NT2/D1 (cell line): ENCODE measurements at regions not wholly inside any gene's neighbourhood (a gene's known extent, or its start where the extent isn't known, plus 50 kb on each side); places are given as distances from the start of the nearest gene placed in this dataset.
A peak's percentile ranks its signal among the peaks of the same experiment; 100 is the strongest.
"Not testable (repeated sequence)": the region's sequence is repeated elsewhere in the genome, so short reads cannot be mapped to it uniquely, and the experiment has no call there.

Experiments used
- DNase-seq: peaks from one replicate; pipeline ENCODE4 v3.0.0-alpha.2; 2011; ENCODE audit warnings: low read depth, low spot score
- H3K27me3 ChIP-seq: 2 replicates; pipeline ENCODE4 v1.6.0; 2011; ENCODE audit warnings: mild to moderate bottlenecking; ENCODE audit not compliant: insufficient read length, insufficient read depth
- H3K36me3 ChIP-seq: 2 replicates; pipeline ENCODE4 v1.6.1; 2011; ENCODE audit warnings: mild to moderate bottlenecking, low read length, mixed read lengths; ENCODE audit not compliant: insufficient read depth, insufficient read length
- H3K4me1 ChIP-seq: 2 replicates; pipeline ENCODE4 v1.5.1; 2011; ENCODE audit not compliant: insufficient read depth, insufficient read length
- H3K4me3 ChIP-seq: 2 replicates; pipeline ENCODE4 v1.5.1; 2011; ENCODE audit warnings: low read depth; ENCODE audit not compliant: insufficient read length
- H3K9ac ChIP-seq: 2 replicates; pipeline ENCODE4 v1.6.0; 2011; ENCODE audit warnings: low read depth; ENCODE audit not compliant: insufficient read length
- H3K9me3 ChIP-seq: 2 replicates; pipeline ENCODE4 v1.5.1; 2011; ENCODE audit warnings: mild to moderate bottlenecking, low read length; ENCODE audit not compliant: insufficient read depth
- SUZ12 ChIP-seq: IDR thresholded peaks from 2 replicates; pipeline ENCODE4 v1.6.1; 2011; ENCODE audit not compliant: insufficient read length, insufficient read depth; ENCODE audit errors: extremely low read depth
- YY1 ChIP-seq: IDR thresholded peaks from 2 replicates; pipeline ENCODE4 v1.6.1; 2011; ENCODE audit not compliant: insufficient read length, insufficient read depth
- ZNF274 ChIP-seq: IDR thresholded peaks from 2 replicates; pipeline ENCODE4 v1.6.1; 2011; ENCODE audit warnings: mild to moderate bottlenecking, low read depth, low read length

GRCh38 chr4:151524610-151525009, 115.6 kb downstream of the FHIP1A start:
- Histone ChIP-seq H3K27me3 (no peaks in the 10 kb centered on the region), H3K9ac (no peak overlapping the region), H3K4me1 (no peaks in the 10 kb centered on the region), H3K9me3 (no peaks in the 10 kb centered on the region), H3K4me3 (no peak overlapping the region), H3K36me3 (no peaks in the 10 kb centered on the region)
- DNase-seq, result peak; percentile 5
- TF ChIP-seq SUZ12 (no peak), YY1 (no peak), ZNF274 (no peak)

- H3K9ac ChIP-seq, H3K36me3 ChIP-seq, H3K27me3 ChIP-seq, H3K9me3 ChIP-seq, H3K4me3 ChIP-seq, H3K4me1 ChIP-seq, DNase-seq: not testable (repeated sequence)
Measured at GRCh38 chr4:151526489-151526888, 117.5 kb downstream of the FHIP1A start.

GRCh38 chr4:151527699-151528098, 118.7 kb downstream of the FHIP1A start:
- DNase-seq, result no peak
- H3K36me3 ChIP-seq, result no peaks in the 10 kb centered on the region
- no peaks in the 10 kb centered on the region for H3K27me3 ChIP-seq
- H3K4me1 ChIP-seq, result no peaks in the 10 kb centered on the region
- H3K4me3 ChIP-seq, result no peak overlapping the region
- H3K9me3 ChIP-seq, result no peaks in the 10 kb centered on the region
- no peak overlapping the region for H3K9ac ChIP-seq
- no peak for TF ChIP-seq SUZ12
- no peak for TF ChIP-seq YY1
- no peak for TF ChIP-seq ZNF274

GRCh38 chr4:151529187-151529586, 120.2 kb downstream of the FHIP1A start:
- Histone ChIP-seq H3K4me3 (no peak overlapping the region), H3K9ac (no peak overlapping the region), H3K4me1 (no peaks in the 10 kb centered on the region), H3K27me3 (no peaks in the 10 kb centered on the region), H3K9me3 (no peaks in the 10 kb centered on the region), H3K36me3 (no peaks in the 10 kb centered on the region)
- DNase-seq, result no peak
- TF ChIP-seq ZNF274 (no peak), SUZ12 (no peak), YY1 (no peak)

- Histone ChIP-seq H3K4me3 (no peak overlapping the region), H3K9me3 (no peaks in the 10 kb centered on the region), H3K27me3 (no peaks in the 10 kb centered on the region), H3K36me3 (no peaks in the 10 kb centered on the region), H3K9ac (no peak overlapping the region), H3K4me1 (no peaks in the 10 kb centered on the region)
- DNase-seq, result no peak
- no peak for TF ChIP-seq SUZ12
- no peak for TF ChIP-seq YY1
- TF ChIP-seq ZNF274, result no peak
Measured at GRCh38 chr4:151530230-151530629, 121.3 kb downstream of the FHIP1A start.

GRCh38 chr4:151530783-151531182, 121.8 kb downstream of the FHIP1A start:
- DNase-seq, result no peak
- Histone ChIP-seq H3K9ac (no peak overlapping the region), H3K4me1 (no peaks in the 10 kb centered on the region), H3K27me3 (no peaks in the 10 kb centered on the region), H3K36me3 (no peaks in the 10 kb centered on the region), H3K9me3 (no peaks in the 10 kb centered on the region), H3K4me3 (no peak overlapping the region)
- TF ChIP-seq SUZ12 (no peak), ZNF274 (no peak), YY1 (no peak)

GRCh38 chr4:151532001-151532708, 123.2 kb downstream of the FHIP1A start:
- Histone ChIP-seq H3K4me3 (no peak overlapping the region), H3K9me3 (no peaks in the 10 kb centered on the region), H3K4me1 (no peaks in the 10 kb centered on the region), H3K36me3 (no peaks in the 10 kb centered on the region), H3K27me3 (no peaks in the 10 kb centered on the region), H3K9ac (no peak overlapping the region)
- no peak for TF ChIP-seq SUZ12
- no peak for TF ChIP-seq YY1
- no peak for TF ChIP-seq ZNF274
- no peak for DNase-seq

GRCh38 chr4:151534195-151534594, 125.2 kb downstream of the FHIP1A start:
- no peak overlapping the region for H3K4me3 ChIP-seq
- no peak for DNase-seq
- no peaks in the 10 kb centered on the region for H3K4me1 ChIP-seq
- H3K36me3 ChIP-seq, result no peaks in the 10 kb centered on the region
- no peaks in the 10 kb centered on the region for H3K27me3 ChIP-seq
- H3K9ac ChIP-seq, result no peak overlapping the region
- TF ChIP-seq SUZ12 (no peak), YY1 (no peak), ZNF274 (no peak)
- no peaks in the 10 kb centered on the region for H3K9me3 ChIP-seq
